Testis (tissue), 2 donors: ENCODE measurements at regions not wholly inside any gene's neighbourhood (a gene's known extent, or its start where the extent isn't known, plus 50 kb on each side); places are given as distances from the start of the nearest gene placed in this dataset.
A peak's percentile ranks its signal among the peaks of the same experiment; 100 is the strongest.

Experiments used
- DNase-seq: peaks from one replicate; pipeline ENCODE4 v3.0.0-alpha.2; 2019
- H3K27ac ChIP-seq, 2 donors: fragments of 200-600 bp; sonication (generic); one replicate each; pipeline ENCODE4 v1.5.1; 2019
- H3K27me3 ChIP-seq: fragments of 200-600 bp; sonication (generic); one replicate; pipeline ENCODE4 v1.5.1; 2019
- H3K36me3 ChIP-seq: fragments of 200-600 bp; sonication (generic); one replicate; pipeline ENCODE4 v1.5.1; 2017; ENCODE audit warnings: low read depth; ENCODE audit errors: missing control alignments
- H3K4me1 ChIP-seq: fragments of 200-600 bp; sonication (generic); one replicate; pipeline ENCODE4 v1.5.1; 2019
- H3K4me3 ChIP-seq, 2 donors: fragments of 200-600 bp; sonication (generic); one replicate each; pipeline ENCODE4 v1.5.1; 2017 to 2019
- H3K9me3 ChIP-seq: fragments of 200-600 bp; sonication (generic); one replicate; pipeline ENCODE4 v1.5.1; 2017
- CTCF ChIP-seq, 3 experiments: fragments of 450-650 bp in 2 of 3; fragments of 200-600 bp in 1 of 3; sonication (generic) in 1 of 3; IDR thresholded peaks; one replicate each; pipeline ENCODE4 v1.5.1; 2016 to 2019; ENCODE audit warnings: antibody characterized with exemption in 3 of 3, mild to moderate bottlenecking in 2 of 3, moderate library complexity in 1 of 3
- POLR2A ChIP-seq: fragments of 450-650 bp; IDR thresholded peaks from one replicate; pipeline ENCODE4 v1.6.1; 2017; ENCODE audit warnings: antibody characterized with exemption, mild to moderate bottlenecking, moderate library complexity
- WGBS, 2 donors: methylation state at CpG; one replicate each; pipeline ENCODE4 v1.1.5; 2018; 5-methylcytosine and 5-hydroxymethylcytosine counted together
- intact Hi-C: fragments of 100-400 bp; cut with DNase I; formaldehyde crosslinking; loops from one replicate; pipeline ENCODE4 v1.15.1; 2023; ENCODE audit warnings: low total_unique reads

- WGBS, 2 donors: 83 to 84% methylated on average over 2 of the region's 2 CpGs
Observed at GRCh38 chr3:68306571-68306970, 625.8 kb downstream of the TAFA4 start.

GRCh38 chr3:68295457-68295856, 636.9 kb downstream of the TAFA4 start:
- Histone ChIP-seq H3K36me3 (no peaks in the 10 kb centered on the region), H3K4me1 (no peaks in the 10 kb centered on the region), H3K27ac (no peak overlapping the region), H3K9me3 (no peaks in the 10 kb centered on the region), H3K27me3 (no peaks in the 10 kb centered on the region), H3K4me3 (no peak overlapping the region)
- no peak for DNase-seq
- WGBS, 2 donors: 86 to 95% methylated on average over 1 of the region's 1 CpG
- intact Hi-C loops: no loop called here
- TF ChIP-seq CTCF (IDR thresholded peaks at IDR 0.05): no peak
- TF ChIP-seq POLR2A: no peak

More at GRCh38 chr3:68306571-68306970, 625.8 kb downstream of the TAFA4 start:
- no peak for TF ChIP-seq CTCF (IDR thresholded peaks at IDR 0.05)
- no peak for TF ChIP-seq POLR2A
- H3K27ac ChIP-seq: no peak overlapping the region
- H3K27me3 ChIP-seq: no peaks in the 10 kb centered on the region
- no peaks in the 10 kb centered on the region for H3K36me3 ChIP-seq
- H3K4me1 ChIP-seq: no peaks in the 10 kb centered on the region
- H3K4me3 ChIP-seq: no peak overlapping the region
- intact Hi-C loops: no loop called here
- DNase-seq: peak; percentile 16
- H3K9me3 ChIP-seq: no peaks in the 10 kb centered on the region

- H3K9me3 ChIP-seq: no peaks in the 10 kb centered on the region
- H3K27ac ChIP-seq: no peak overlapping the region
- TF ChIP-seq CTCF (IDR thresholded peaks at IDR 0.05): no peak
- H3K4me3 ChIP-seq: no peak overlapping the region
- H3K4me1 ChIP-seq: peaks cover 5% of the 10 kb centered on the region
- no peak for DNase-seq
- no peaks in the 10 kb centered on the region for H3K27me3 ChIP-seq
- no peaks in the 10 kb centered on the region for H3K36me3 ChIP-seq
- intact Hi-C loops: no loop called here
Observed at GRCh38 chr3:68290333-68290732, 635.9 kb upstream of the SUCLG2 start.

GRCh38 chr3:68288085-68288484, 633.7 kb upstream of the SUCLG2 start:
- Histone ChIP-seq H3K4me3 (no peak overlapping the region), H3K27me3 (no peaks in the 10 kb centered on the region), H3K36me3 (no peaks in the 10 kb centered on the region), H3K27ac (no peak overlapping the region), H3K9me3 (no peaks in the 10 kb centered on the region), H3K4me1 (peaks cover 5% of the 10 kb centered on the region)
- 40 to 46% methylated on average over 8 of the region's 8 CpGs for WGBS, 2 donors
- intact Hi-C loops: no loop called here
- no peak for DNase-seq
- TF ChIP-seq CTCF (IDR thresholded peaks at IDR 0.05): no peak
- TF ChIP-seq POLR2A: no peak

GRCh38 chr3:68287101-68287500, 632.7 kb upstream of the SUCLG2 start:
- TF ChIP-seq POLR2A (no peak), CTCF (IDR thresholded peaks at IDR 0.05) (no peak)
- no peaks in the 10 kb centered on the region for H3K27me3 ChIP-seq
- WGBS, 2 donors: 20 to 27% methylated on average over 8 of the region's 8 CpGs
- H3K36me3 ChIP-seq: no peaks in the 10 kb centered on the region
- peaks cover 5% of the 10 kb centered on the region for H3K4me1 ChIP-seq
- H3K9me3 ChIP-seq: no peaks in the 10 kb centered on the region
- peak; percentile 19 for DNase-seq
- H3K4me3 ChIP-seq: peak overlapping the region in 1 of 2 donors; percentile 16
- intact Hi-C loops: no loop called here
- no peak overlapping the region for H3K27ac ChIP-seq
